AG04450 (cell line): ENCODE measurements at regions not wholly inside any gene's neighbourhood (a gene's known extent, or its start where the extent isn't known, plus 50 kb on each side); places are given as distances from the start of the nearest gene placed in this dataset.

Experiments
- CTCF ChIA-PET: fragments of 300-600, 350-600 bp; formaldehyde crosslinking; extraction: SDS; loops from one replicate; lab custom pipeline; 2022; ENCODE audit warnings: antibody characterized with exemption, inconsistent platforms; lab: Charles Lee
- POLR2A ChIA-PET: fragments of 350-600 bp; formaldehyde crosslinking; extraction: SDS; loops from one replicate; lab custom pipeline; 2021; ENCODE audit warnings: antibody characterized with exemption, inconsistent platforms; lab: Yijun Ruan, JAX
- DNase-seq: peaks from one replicate; pipeline ENCODE4 v3.0.0-alpha.2; 2011; ENCODE audit warnings: low read depth, low spot score
- H3K27ac ChIP-seq: one replicate; pipeline ENCODE4 v1.5.1; 2012; ENCODE audit warnings: low read depth, low read length, control low read depth
- H3K27me3 ChIP-seq: one replicate; pipeline ENCODE4 v1.6.0; 2012; ENCODE audit warnings: low read length; ENCODE audit not compliant: control insufficient read depth, insufficient read depth
- H3K4me3 ChIP-seq: 2 replicates; pipeline ENCODE4 v1.5.1; 2011; ENCODE audit warnings: mild to moderate bottlenecking, low read depth, low read length, control low read depth
- H3K9me3 ChIP-seq: 2 replicates; pipeline ENCODE4 v1.5.1; 2012; ENCODE audit warnings: low read length; ENCODE audit not compliant: control insufficient read depth, insufficient read depth
- TF ChIP-seq, protein P1 (sequence below): IDR thresholded peaks from 2 replicates; pipeline ENCODE4 v1.5.1; 2011; ENCODE audit warnings: low read depth, low read length, control low read depth, inconsistent platforms

- CTCF ChIA-PET, result interaction anchor here (1.6 kb wide), 1 partner anchor 10 kb away, joined by 9 read pairs; no protein-coding TSS in a partner anchor
- Histone ChIP-seq H3K4me3 (no peak overlapping the region), H3K27ac (no peak overlapping the region), H3K27me3 (no peaks in the 10 kb centered on the region), H3K9me3 (no peaks in the 10 kb centered on the region)
- POLR2A ChIA-PET, result no interaction called here
- no peak for DNase-seq
- TF ChIP-seq, protein P1, sequence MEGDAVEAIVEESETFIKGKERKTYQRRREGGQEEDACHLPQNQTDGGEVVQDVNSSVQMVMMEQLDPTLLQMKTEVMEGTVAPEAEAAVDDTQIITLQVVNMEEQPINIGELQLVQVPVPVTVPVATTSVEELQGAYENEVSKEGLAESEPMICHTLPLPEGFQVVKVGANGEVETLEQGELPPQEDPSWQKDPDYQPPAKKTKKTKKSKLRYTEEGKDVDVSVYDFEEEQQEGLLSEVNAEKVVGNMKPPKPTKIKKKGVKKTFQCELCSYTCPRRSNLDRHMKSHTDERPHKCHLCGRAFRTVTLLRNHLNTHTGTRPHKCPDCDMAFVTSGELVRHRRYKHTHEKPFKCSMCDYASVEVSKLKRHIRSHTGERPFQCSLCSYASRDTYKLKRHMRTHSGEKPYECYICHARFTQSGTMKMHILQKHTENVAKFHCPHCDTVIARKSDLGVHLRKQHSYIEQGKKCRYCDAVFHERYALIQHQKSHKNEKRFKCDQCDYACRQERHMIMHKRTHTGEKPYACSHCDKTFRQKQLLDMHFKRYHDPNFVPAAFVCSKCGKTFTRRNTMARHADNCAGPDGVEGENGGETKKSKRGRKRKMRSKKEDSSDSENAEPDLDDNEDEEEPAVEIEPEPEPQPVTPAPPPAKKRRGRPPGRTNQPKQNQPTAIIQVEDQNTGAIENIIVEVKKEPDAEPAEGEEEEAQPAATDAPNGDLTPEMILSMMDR, result no peak
These were observed 53.9 kb upstream of the GALNT5 start for GRCh38 chr2:157203651-157204050.

DNA sequence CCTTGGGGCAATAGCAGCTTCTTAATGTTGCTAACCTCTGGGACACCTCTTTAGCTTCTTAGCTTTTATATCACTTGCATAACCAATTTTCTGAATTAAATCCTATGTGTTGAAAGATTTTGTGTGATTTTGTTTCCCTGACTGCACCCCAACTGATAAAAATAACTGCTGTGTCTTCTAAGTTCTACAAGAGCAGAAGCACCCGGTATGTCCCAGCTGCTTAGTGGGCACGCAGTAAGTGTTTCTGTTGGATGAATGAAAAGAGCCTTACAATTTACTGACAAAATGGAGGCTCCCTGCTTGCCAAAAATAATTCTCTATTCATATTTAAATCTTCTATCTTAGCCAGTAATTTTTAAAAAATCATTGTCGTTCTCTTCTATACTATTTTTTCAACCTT is 53.1 kb upstream of the GALNT5 start:
- TF ChIP-seq, protein P1, result no peak
- H3K27me3 ChIP-seq, result no peaks in the 10 kb centered on the region
- H3K27ac ChIP-seq, result no peak overlapping the region
- DNase-seq, result no peak
- no peak overlapping the region for H3K4me3 ChIP-seq
- ChIA-PET POLR2A (no interaction called here), CTCF (interaction anchor here (1.6 kb wide), 1 partner anchor 11 kb away, joined by 9 read pairs; no protein-coding TSS in a partner anchor)
- no peaks in the 10 kb centered on the region for H3K9me3 ChIP-seq

GRCh38 chr2:157206916-157207315 is 50.6 kb upstream of the GALNT5 start:
- POLR2A ChIA-PET, result no interaction called here
- CTCF ChIA-PET, result interaction anchor here (5.2 kb wide), 1 partner anchor 13 kb away, joined by 24 read pairs; no protein-coding TSS in a partner anchor
- TF ChIP-seq, protein P1, result no peak
- Histone ChIP-seq H3K27ac (no peak overlapping the region), H3K9me3 (no peaks in the 10 kb centered on the region), H3K4me3 (no peak overlapping the region), H3K27me3 (no peaks in the 10 kb centered on the region)
- no peak for DNase-seq
